Activated naive CD4-positive, alpha-beta T cell treated with anti-CD3 and anti-CD28 coated beads, Interleukin-2, amount 50 U/mL, for 24 hours (primary cell): ENCODE measurements at regions not wholly inside any gene's neighbourhood (a gene's known extent, or its start where the extent isn't known, plus 50 kb on each side); places are given as distances from the start of the nearest gene placed in this dataset.
"Not testable (repeated sequence)": the region's sequence is repeated elsewhere in the genome, so short reads cannot be mapped to it uniquely, and the experiment has no call there.

Experiments used
- H3K27ac Mint-ChIP-seq: one replicate; pipeline ENCODE4 v1.8.0; 2021; ENCODE audit warnings: mild to moderate bottlenecking, mixed read lengths
- H3K27me3 Mint-ChIP-seq: one replicate; pipeline ENCODE4 v1.8.0; 2021; ENCODE audit warnings: mixed read lengths
- H3K36me3 Mint-ChIP-seq: one replicate; pipeline ENCODE4 v1.8.0; 2021; ENCODE audit warnings: mixed read lengths
- H3K4me1 Mint-ChIP-seq: one replicate; pipeline ENCODE4 v1.8.0; 2021; ENCODE audit warnings: mixed read lengths
- H3K4me3 Mint-ChIP-seq: one replicate; pipeline ENCODE4 v1.8.0; 2021; ENCODE audit warnings: mild to moderate bottlenecking, mixed read lengths
- H3K9me3 Mint-ChIP-seq: one replicate; pipeline ENCODE4 v1.8.0; 2021; ENCODE audit warnings: mixed read lengths

DNA sequence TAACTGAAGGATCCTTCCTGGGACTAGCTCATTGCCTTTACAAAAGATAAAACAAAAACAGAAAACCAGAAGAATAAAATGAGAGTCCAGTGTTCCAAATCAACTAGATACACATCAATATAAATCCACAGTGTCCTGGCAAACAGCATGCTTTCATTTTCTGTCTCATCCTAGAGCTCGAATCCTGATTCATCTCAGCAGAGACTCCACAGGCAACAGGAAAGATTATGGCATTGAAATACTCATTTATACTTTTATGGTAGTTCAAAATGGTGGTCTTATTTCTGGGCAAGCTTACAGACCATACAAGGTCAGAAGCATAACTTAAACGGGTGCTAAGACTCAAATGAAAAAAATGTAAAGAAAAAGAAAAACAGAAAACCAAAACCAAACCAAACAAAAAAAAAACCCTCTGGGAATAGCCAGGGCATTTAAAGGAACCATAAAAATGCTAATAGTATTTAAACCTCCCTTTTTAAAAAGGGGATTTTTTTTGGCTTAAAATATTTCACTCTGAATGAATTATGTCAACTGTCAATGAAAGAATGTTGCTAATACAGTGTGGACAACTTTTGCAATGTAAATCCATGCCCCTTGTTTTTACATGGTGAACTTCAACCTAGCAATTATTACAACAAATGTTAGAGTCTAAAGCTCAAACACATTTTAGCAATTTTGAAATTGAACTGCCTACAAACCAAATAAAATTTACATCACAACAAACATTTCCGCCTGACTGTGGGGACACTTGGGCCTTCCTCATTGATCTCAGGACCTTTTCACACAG lies 57.9 kb downstream of the GPR101 start:
- H3K4me3 Mint-ChIP-seq, result no peak overlapping the region
- peaks cover 1% of the 10 kb centered on the region for H3K36me3 Mint-ChIP-seq
- H3K9me3 Mint-ChIP-seq, result no peaks in the 10 kb centered on the region
- no peaks in the 10 kb centered on the region for H3K27me3 Mint-ChIP-seq
- H3K27ac Mint-ChIP-seq, result no peak overlapping the region
- H3K4me1 Mint-ChIP-seq, result no peaks in the 10 kb centered on the region

DNA sequence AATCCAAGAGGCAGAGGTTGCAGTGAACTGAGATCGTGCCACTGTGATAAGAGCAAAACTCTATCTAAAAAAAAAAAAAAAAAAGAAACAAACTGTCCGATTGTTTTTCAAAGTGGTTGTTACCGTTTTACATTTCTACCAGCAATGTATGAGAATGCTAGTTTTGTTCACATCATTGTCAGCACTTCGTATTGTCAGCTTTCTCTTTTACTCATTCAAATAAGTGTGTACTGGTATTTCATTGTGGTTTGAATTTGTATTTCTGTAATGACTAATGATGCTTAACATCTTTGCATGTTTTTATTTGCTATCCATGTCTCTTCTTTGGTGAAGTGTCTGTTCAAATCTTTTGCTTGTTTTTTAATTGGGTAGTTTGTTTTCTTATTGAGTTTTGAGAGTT lies 65.8 kb downstream of the GPR101 start:
- Mint-ChIP-seq H3K9me3 (no peaks in the 10 kb centered on the region), H3K4me1 (no peaks in the 10 kb centered on the region), H3K27ac (no peak overlapping the region), H3K36me3 (no peaks in the 10 kb centered on the region), H3K27me3 (no peaks in the 10 kb centered on the region), H3K4me3 (no peak overlapping the region)

DNA sequence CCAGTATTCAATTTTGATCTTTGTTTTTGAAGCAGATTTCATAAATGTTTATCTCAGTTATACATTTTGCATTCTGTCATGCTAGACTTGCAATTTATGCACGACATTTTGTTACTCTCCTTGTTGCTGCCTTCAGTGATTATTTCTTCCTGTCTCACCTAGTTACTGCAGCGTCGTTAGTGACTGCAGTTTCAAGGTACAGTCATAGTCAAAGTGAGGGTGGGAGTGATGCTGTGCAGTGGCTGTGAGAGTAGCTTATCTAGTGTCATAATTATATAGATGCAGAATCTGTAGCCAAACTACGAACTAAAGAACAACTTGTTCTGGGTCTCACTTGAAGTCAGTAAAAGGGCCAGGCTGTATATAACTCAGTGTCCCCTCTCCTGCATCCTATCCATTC lies 69.8 kb downstream of the GPR101 start:
- no peaks in the 10 kb centered on the region for H3K9me3 Mint-ChIP-seq
- no peak overlapping the region for H3K27ac Mint-ChIP-seq
- no peaks in the 10 kb centered on the region for H3K27me3 Mint-ChIP-seq
- H3K4me1 Mint-ChIP-seq, result no peaks in the 10 kb centered on the region
- no peak overlapping the region for H3K4me3 Mint-ChIP-seq
- H3K36me3 Mint-ChIP-seq, result peaks cover 3% of the 10 kb centered on the region

DNA sequence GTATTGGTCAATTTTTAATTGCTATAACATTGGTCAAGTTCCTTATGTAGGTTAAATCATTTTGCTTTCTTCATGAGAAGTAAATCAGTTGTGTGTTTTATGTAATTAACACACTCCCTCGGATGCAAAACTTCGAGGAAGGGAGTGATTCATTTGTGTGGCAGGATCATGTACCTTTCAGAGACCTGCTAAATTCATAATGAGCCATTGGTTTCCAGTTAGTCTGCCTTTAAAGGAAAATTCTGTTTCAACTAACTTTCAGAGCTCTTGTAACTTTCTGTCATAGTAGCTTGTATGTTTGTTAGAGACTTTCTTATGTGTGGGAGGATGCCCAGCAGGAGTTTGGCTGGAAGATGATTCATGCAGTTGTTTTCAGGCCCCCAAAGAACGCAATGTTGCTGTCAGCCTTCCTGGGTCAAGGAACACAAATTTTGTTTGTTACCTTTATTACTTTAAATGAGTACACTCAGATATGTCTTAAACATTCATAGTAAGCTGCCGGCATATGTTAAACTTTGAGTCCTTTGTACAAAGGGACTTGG lies 72.1 kb downstream of the GPR101 start:
- no peaks in the 10 kb centered on the region for H3K4me1 Mint-ChIP-seq
- no peak overlapping the region for H3K27ac Mint-ChIP-seq
- no peaks in the 10 kb centered on the region for H3K27me3 Mint-ChIP-seq
- H3K9me3 Mint-ChIP-seq, result no peaks in the 10 kb centered on the region
- no peak overlapping the region for H3K4me3 Mint-ChIP-seq
- peaks cover 3% of the 10 kb centered on the region for H3K36me3 Mint-ChIP-seq

DNA sequence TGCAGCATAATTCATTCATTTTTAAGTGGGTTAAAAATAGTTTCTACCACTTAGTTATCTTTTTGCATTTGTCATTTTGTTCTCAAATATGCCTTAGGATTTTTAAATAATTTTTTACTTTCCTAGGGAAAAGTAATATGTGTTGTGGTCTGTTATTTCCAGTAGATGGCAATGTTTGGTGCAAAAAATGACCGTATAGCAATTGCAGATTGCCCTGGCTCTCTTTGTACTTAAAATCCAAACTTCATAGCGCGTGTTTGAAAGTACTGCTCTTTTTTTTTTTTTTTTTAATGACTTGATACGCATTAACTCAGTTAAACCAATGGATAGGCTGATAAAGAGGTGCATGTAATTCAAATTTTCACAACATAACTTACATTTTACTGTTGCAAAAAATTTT lies 74.4 kb upstream of the RBMX start:
- Mint-ChIP-seq H3K9me3 (no peaks in the 10 kb centered on the region), H3K27me3 (no peaks in the 10 kb centered on the region), H3K4me3 (no peak overlapping the region), H3K4me1 (no peaks in the 10 kb centered on the region), H3K27ac (no peak overlapping the region), H3K36me3 (peaks cover 3% of the 10 kb centered on the region)

DNA sequence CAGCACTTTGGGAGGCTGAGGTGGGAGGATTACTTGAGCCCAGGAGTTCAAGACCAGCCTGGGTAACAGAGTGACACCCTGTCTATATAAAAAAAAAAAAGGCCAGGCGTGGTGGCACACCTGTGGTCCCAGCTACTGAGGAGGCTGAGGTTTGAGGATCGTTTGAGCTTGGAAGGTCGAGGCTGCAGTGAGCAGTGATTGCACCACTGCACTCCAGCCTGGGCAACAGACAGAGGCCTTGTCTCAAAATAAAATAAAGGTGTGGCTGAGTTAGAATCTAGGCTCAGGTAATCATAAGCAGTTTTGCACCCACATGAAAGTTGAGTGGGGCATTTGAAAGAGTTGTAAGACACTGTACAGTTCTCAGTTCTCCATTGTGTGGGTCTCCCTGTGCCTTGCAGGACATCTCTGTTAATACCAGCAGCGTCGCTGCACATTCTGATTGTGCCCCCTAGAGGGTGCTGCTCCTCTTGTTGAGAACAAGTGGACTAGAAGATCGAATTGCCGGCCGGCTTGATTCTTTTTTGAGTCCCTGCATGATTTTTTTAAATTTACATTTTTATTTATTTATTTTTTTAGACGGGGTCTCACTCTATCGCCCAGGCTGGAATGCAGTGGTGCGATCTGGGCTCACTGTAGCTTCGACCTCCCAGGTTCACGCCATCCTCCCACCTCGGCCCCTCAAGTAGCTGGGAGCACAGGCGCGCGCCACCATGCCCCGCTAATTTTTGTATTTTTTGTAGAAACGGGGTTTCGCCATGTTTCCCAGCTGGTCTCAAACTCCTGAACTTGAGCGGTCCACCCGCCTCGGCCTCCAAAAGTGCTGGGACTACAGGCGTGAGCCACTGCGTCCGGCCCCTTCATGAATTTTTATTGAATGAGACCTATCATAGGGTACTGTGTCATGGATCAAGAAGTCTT lies 73.6 kb upstream of the RBMX start:
- Mint-ChIP-seq H3K9me3 (no peaks in the 10 kb centered on the region), H3K4me1 (no peaks in the 10 kb centered on the region), H3K27me3 (no peaks in the 10 kb centered on the region), H3K27ac (no peak overlapping the region), H3K36me3 (peaks cover 2% of the 10 kb centered on the region), H3K4me3 (no peak overlapping the region)

DNA sequence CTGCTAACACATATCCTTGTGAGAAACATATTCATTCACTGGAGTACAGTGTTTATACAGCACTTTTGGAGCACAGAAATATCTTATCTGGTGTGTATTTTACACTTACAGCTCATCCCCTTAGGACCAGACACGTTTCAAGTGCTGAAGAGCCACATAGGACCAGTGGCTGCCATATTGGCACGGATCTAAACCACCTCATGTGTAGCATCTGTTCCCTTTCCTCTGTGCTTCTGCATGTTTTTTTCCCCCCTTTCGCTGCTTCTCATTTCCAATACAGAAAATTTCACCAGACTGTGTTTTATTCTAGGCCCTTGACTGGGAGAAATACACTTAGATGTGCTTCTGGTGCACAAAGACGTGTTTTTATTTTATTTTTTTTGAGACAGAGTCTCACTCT lies 69.7 kb upstream of the RBMX start:
- Mint-ChIP-seq H3K9me3 (no peaks in the 10 kb centered on the region), H3K36me3 (no peaks in the 10 kb centered on the region), H3K4me3 (no peak overlapping the region), H3K27me3 (no peaks in the 10 kb centered on the region), H3K4me1 (no peaks in the 10 kb centered on the region), H3K27ac (no peak overlapping the region)

DNA sequence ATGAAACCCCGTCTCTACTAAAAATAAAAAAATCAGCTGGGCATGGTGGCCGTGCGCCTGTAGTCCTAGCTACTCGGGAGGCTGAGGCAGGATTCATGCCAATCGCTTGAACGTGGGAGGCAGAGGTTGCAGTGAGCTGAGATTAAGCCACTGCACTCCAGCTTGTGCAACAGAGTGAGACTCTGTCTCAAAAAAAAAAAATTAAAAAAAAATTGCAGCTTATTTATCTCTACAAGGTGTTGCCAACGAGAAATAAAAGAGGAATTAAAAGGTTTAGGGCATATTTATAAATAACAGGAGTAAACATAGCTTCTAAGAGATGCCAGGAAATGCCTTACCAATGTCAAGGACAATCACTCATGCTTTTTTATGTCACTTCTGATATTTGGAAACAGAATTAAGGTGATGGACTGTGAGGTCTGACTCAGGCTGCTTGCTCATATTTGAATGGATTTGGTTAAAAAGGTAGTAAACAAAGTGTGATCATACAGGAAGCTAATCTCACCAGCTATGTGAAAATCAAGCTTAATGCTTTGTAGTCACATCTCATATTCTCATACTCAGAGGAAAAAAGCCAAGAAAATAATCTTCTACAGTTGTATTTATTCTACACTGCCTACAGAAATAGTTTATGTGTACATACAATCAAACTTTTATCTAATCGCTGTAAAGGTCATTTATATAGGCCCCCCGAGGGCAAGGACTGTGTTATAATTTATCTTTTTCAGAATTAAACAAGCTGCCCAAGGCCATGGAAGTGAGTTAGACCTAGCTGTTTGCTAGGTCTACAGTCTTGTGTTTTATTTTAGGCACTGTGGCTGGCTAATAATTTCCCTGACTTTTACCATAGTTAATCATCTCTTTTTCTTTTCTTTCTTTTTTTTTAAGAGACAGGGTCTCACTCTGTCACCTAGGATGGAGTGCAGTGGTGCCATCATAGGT lies 61.1 kb upstream of the RBMX start:
- Mint-ChIP-seq H3K9me3 (no peaks in the 10 kb centered on the region), H3K27me3 (no peaks in the 10 kb centered on the region), H3K27ac (no peak overlapping the region), H3K36me3 (peaks cover 4% of the 10 kb centered on the region), H3K4me1 (no peaks in the 10 kb centered on the region), H3K4me3 (no peak overlapping the region)

DNA sequence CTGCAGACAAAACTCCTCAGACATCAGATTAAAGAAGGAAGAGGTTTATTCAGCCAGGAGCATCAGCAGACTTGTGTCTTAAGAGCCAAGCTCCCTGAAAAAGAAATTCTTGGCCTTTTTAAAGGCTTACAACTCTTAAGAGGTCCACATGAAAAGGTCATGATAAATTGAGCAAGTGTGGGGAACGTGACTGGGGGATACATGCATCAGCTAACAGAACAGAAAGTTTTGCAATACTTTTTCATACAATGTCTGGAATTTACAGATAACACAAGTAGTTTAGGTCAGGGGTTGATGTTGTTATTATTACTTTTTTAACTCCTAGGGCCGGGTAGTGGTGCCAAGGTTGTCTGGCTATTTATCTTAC lies 55.6 kb upstream of the RBMX start:
- no peak overlapping the region for H3K4me3 Mint-ChIP-seq
- H3K27ac Mint-ChIP-seq, result no peak overlapping the region
- peaks cover 12% of the 10 kb centered on the region for H3K4me1 Mint-ChIP-seq
- peaks cover 1% of the 10 kb centered on the region for H3K36me3 Mint-ChIP-seq
- no peaks in the 10 kb centered on the region for H3K27me3 Mint-ChIP-seq
- H3K9me3 Mint-ChIP-seq, result no peaks in the 10 kb centered on the region

DNA sequence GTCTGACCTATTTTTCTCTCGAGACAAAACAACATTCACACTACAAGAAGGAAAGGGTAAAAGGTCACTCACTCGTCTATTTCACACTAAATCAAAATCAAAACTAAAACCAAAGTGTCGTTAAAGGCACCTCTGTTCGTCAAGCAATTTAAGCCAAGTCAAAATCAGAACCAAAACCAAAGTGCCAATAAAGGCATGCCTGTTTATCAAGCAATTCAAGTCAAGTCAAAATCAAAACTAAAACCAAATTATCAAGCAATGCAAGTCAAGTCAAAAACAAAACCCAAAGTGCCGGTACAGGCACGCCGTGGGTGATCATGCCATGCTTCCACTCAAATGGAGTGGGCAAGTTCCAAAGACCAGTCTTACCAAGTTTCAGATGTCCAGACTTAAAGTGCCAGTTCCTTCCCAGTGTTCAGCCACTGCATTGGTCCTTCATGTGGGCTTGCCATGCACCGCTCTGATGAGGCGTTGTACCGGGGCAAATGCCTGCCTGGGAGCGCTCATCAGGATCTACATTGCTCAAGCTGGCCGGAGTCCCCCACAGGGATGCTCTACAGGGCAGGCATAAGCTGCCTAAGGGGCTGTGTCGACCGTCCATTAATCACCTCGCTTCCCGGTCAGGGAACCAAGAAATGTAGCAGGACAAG lies 55.1 kb upstream of the RBMX start:
- Mint-ChIP-seq H3K4me1 (peaks cover 12% of the 10 kb centered on the region), H3K4me3 (peak overlapping the region; percentile 67)
- H3K9me3 Mint-ChIP-seq, H3K27me3 Mint-ChIP-seq, H3K36me3 Mint-ChIP-seq, H3K27ac Mint-ChIP-seq: not testable (repeated sequence)

DNA sequence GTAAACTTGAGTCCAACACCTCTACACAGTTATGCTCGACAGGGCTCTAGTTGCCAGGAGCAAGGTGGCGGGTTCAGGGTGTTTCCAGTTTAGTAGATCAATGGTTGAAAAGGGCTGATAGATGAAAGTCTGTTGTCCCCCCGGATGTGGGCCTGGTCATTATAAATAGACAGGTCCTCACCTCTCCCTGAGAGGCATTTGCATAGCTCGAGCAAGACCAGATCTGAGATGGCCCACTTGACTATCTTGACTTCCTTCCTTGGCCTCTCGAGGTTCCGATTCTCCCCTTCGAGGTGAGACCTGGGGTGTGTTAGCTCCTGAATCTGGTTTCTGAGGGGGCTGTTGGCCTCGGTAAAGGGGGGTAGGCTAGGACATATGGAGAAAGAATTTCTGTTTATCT lies 54.1 kb upstream of the RBMX start:
- H3K4me1 Mint-ChIP-seq, result peaks cover 12% of the 10 kb centered on the region
- H3K27ac Mint-ChIP-seq, H3K36me3 Mint-ChIP-seq, H3K27me3 Mint-ChIP-seq, H3K9me3 Mint-ChIP-seq, H3K4me3 Mint-ChIP-seq: not testable (repeated sequence)

DNA sequence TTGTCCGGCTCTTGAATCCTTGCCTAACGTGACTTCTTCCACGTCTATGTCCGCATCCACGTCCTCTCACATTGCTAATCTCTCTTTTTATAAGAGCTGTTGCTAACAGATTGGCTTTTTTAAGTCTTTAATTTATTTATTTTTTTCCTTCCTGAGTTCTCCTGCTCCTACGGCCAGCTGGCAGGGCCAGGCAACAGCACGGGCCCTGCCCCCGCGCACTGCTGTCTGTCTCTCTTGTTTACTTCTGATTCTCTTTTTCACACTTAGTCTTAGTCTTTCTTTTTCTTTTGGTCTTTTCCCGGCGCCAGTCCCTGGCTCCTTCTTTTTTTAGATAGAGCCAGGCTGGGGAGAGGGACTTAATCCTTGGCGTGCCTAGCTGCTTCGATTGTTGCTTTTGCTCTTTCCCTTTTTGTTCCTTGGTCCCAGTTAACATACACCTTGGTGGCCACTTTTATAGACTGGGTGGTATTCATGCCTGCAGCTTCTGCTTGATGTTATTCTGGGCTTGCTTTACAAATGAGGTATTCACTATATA lies 53.2 kb upstream of the RBMX start:
- no peaks in the 10 kb centered on the region for H3K9me3 Mint-ChIP-seq
- H3K27ac Mint-ChIP-seq, result no peak overlapping the region
- H3K4me1 Mint-ChIP-seq, result peaks cover 12% of the 10 kb centered on the region
- no peak overlapping the region for H3K4me3 Mint-ChIP-seq
- no peaks in the 10 kb centered on the region for H3K27me3 Mint-ChIP-seq
- peaks cover 1% of the 10 kb centered on the region for H3K36me3 Mint-ChIP-seq

DNA sequence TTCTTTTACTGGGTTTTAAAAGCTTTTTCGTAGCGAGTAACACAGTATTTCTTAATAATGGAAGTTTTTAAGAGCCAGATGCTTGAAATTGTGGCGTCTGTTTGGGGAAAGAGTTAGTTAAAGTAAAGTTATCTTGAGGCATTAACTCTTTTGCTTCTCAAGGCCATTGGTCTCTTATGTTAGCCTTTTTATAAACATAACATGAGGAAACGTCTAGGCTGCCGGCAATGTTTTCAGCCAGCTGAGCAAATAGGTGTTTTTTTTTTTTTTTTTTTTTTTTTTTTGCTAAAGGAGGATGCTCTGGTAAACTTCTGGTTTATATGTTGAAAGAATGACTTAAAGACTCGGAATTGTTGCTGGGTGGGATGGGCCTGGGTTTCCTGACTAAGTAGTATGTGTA lies 51.1 kb upstream of the RBMX start:
- Mint-ChIP-seq H3K27me3 (no peaks in the 10 kb centered on the region), H3K27ac (no peak overlapping the region), H3K9me3 (no peaks in the 10 kb centered on the region), H3K4me3 (no peak overlapping the region), H3K4me1 (peaks cover 12% of the 10 kb centered on the region), H3K36me3 (peaks cover 1% of the 10 kb centered on the region)
